HG02588 (cell line): ENCODE measurements at regions not wholly inside any gene's neighbourhood (a gene's known extent, or its start where the extent isn't known, plus 50 kb on each side); places are given as distances from the start of the nearest gene placed in this dataset.
A peak's percentile ranks its signal among the peaks of the same experiment; 100 is the strongest.

Experiments used
- ATAC-seq: cut with Tn5 transposase; IDR thresholded peaks from one replicate; pipeline ENCODE4 v1.9.1; 2021; ENCODE audit warnings: mild to moderate bottlenecking, moderate library complexity; ENCODE audit not compliant: unreplicated experiment

- ATAC-seq, result no peak
Measured at GRCh38 chr2:146041274-146041910, 1521.5 kb upstream of the ZEB2 start.

GRCh38 chr2:146040051-146040450 is 1520.1 kb upstream of the ZEB2 start:
- no peak for ATAC-seq

DNA sequence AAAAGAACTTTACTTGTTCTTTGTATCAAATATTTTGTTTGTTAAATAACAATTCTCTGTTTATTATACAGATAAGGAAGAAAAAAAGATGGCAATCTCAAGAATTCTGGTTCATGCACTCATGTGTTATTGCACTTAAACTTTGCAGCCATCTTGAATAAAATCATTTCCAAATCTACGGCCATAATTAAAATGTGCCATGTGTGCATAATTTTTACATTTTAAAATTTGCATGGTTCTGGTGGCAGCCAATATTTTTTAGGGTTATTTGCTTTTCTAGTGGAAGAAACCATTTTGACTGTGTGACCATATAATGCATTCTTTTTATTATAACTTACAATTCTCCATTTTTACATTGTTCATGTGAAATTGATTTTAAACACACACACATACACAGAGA is 1518.1 kb upstream of the ZEB2 start:
- no peak for ATAC-seq

GRCh38 chr2:146037334-146037870 is 1517.5 kb upstream of the ZEB2 start:
- ATAC-seq, result no peak

GRCh38 chr2:146031158-146031557 is 1511.2 kb upstream of the ZEB2 start:
- no peak for ATAC-seq

DNA sequence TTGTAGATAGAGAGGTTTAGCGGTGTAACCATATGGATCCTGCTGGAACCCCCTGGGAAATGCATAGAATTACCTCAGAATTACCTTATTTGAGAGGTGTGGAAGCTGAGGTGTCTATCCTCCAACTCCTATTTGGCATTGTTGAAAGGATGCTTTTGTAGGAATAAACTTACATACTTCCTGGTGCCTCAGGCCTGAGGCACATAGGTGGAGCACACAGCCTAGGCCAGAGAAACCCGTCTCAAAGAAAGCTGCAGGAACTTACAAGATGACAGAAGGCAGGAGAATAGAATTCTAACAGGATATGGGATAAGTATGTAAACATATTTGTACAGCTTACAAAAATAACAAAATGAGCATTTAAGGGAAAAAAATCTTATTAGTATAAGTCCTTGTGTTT is 1507.2 kb upstream of the ZEB2 start:
- no peak for ATAC-seq

- ATAC-seq, result no peak
Measured at GRCh38 chr2:146025519-146025918, 1505.6 kb upstream of the ZEB2 start.

- ATAC-seq, result no peak
Measured at GRCh38 chr2:146024212-146024743, 1504.4 kb upstream of the ZEB2 start.

DNA sequence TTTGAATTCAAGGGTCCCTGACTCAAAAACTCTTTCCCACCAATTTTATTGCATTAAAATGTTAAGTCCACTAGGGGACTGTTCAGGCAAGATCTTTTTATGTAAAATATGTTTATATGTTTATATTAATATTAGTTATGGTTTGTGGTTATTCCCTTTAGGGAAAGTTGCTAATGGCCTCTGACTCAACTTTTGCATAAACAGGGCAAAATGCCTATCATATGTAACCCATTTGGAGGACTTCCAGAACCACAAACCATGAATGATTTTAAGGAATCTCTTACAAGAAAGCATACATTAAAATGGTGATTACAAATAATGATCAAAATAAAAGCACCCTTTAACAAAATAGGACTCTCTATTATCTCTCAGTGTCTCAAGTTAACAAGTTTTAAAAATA is 1484.5 kb upstream of the ZEB2 start:
- no peak for ATAC-seq

DNA sequence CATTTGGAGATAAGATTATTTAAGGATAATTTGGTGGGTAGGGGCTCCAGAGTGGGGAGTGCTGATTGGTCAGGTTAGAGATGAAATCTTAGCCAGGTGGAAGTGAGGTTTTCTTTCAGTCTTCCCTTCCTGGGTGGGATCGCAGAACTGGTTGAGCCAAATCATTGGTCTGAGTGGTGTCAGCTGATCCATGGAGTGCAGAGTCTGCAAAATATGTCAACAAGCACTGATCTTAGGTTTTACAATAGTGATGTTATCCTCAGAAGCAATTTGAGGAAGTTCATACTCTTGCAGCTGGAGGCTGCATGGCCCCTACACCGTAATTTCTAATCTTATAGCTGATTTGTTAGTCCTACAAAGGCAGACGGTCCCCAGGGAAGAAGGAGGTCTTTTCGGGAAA is 1483.4 kb upstream of the ZEB2 start:
- no peak for ATAC-seq

DNA sequence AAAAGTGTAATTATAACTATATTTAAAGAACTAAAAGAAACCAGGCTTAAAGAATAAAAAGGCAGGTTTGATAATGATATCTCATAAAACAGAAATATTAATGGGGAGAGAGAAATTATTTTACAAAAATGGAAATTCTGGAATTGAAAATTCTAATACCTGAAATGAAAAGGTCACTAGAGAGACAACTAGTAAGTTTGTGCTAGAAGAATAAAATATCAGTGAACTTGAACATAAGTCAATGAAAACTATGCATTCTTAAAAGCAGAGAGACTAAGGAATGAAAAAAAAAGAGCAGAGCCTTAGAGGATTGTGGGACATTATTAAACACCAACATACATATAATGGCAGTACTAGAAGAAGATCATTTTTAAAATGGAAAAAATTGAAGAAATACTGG is 1475.0 kb upstream of the ZEB2 start:
- no peak for ATAC-seq

DNA sequence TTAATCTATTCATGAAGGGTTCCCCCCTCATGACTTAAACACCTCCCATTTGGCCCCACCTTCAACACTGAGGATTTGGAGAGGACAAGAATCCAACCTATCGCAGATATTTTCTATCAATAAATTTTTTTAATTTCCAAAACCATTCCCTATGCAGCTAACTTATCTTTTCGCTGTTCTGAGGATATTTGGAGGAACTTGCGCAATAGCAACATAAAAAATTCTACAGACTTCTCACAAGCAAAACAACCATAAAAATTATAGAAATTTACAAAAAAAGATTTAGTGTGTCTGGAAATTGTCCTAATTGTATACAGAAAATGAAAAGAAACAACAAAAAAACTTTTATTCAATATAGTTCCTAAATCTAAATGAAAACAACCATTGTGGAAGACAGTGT is 1472.7 kb upstream of the ZEB2 start:
- no peak for ATAC-seq

DNA sequence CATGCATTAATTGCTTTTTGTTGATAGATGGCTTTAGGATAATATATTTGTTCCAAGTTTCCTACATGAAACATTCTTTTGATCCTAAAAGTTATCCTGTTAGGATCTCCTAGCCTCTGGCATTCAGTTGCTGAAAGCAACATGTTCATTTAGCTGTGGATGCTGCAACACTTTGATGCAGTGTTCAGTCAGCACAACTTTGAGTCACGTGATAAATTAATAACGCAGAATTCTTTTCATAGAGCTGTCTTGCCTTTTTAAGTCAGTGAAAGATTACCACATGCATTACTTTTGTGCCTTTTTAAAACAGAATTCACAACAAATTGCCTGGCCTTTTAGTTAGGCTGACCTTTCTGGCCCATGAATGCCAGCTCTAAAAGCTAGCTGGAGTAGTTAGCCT is 1467.9 kb upstream of the ZEB2 start:
- no peak for ATAC-seq

GRCh38 chr2:145985517-145985916 is 1465.6 kb upstream of the ZEB2 start:
- ATAC-seq, result no peak

GRCh38 chr2:145984580-145984979 is 1464.7 kb upstream of the ZEB2 start:
- ATAC-seq, result no peak

DNA sequence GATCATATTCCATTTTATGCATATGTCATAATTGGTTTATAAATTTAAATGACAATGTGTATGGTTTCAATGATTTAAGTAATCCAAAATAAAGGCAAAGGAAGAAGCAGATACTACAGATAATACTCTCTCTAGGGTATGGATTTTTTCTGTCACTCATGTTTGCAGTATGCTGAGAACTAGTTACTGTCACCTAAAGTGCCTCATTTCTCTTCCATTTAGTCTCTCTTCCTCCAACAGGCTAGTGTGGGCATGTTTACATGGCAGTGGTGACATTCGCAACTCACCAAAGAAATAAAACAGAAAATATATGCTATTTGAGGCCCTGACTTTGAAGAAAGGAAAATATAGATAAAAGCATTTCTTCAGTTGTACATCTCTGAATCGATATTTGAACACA is 1460.4 kb upstream of the ZEB2 start:
- ATAC-seq, result no peak

DNA sequence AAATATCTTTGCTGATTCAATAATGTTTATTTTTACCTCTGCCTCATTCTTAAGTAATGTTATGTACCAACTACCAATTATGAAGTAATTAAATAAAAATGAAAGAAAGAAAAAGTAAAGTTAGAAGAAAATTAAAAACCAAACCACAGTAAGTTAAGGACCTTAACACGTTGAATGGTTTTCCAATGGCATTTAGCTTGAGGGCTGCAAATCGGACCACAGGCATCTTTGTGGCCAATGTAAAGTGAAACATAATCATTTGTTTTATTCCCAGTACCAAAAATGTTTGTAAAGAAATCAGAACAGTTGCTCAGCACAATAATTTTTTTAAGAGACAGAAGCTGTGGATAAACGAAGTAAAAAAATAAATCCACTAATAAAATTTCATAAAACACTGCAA is 1455.5 kb upstream of the ZEB2 start:
- no peak for ATAC-seq

GRCh38 chr2:145961846-145962245 is 1441.9 kb upstream of the ZEB2 start:
- ATAC-seq, result no peak

DNA sequence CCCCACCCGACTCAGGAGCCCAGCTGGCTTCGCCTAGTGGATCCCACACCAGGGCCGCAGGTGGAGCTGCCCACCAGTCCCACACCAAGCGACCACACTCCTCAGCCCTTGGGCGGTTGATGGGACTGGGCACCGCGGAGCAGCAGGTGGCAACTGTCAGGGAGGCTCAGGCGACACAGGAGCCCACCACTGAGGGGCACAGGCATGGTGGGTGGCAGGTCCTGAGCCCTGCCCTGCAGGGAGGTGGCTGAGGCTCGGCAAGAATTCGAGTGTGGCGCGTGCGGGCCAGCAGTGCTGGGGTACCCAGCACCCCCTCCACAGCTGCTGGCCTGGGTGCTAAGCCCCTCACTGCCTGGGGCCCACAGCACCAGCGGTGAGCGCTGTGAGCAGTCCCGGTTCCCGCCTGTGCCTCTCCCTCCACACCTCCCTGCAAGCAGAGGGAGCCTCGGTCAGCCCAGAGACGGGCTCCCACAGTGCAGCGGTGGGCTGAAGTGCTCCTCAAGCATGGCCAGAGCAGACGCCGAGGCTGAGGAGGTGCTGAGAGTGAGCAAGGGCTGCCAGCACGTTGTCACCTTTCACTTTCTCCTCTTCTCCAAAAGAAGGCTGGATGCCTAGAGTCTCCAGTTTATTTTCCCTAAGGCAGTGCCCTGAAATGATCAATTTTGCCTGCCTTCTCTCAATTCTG is 1440.7 kb upstream of the ZEB2 start:
- no peak for ATAC-seq

- no peak for ATAC-seq
Measured at GRCh38 chr2:145958611-145959010, 1438.7 kb upstream of the ZEB2 start.

DNA sequence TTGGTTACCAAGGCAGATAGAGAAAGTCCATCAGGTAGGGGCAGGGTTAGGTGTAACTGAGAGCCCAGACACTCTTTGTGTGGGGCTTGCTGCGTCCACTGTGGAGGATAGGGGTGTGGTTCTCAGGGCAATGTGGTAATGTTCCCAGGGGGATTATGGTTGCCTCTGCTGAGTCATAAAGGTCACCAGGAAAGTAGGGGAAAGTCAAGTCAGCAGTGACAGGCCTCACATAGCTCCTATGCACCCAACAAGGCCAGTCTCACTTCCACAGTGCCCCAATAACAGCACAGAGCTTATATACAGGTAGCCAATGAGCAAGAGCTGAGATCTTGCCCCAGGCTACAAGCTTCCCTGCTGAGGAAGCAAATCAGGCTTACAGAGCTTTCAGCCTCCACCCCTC is 1438.0 kb upstream of the ZEB2 start:
- peak; percentile 50 for ATAC-seq

- no peak for ATAC-seq
Measured at GRCh38 chr2:145939949-145940348, 1420.0 kb upstream of the ZEB2 start.
